Adrenal gland (tissue), 9 donors: ENCODE measurements at regions not wholly inside any gene's neighbourhood (a gene's known extent, or its start where the extent isn't known, plus 50 kb on each side); places are given as distances from the start of the nearest gene placed in this dataset.

Experiments used
- DNase-seq, 7 donors: peaks; one replicate each; pipeline ENCODE4 v3.0.0-alpha.2; 2019 to 2020
- H3K27ac ChIP-seq, 5 donors: fragments of 200-600 bp; sonication (generic) in 4 of 5; 1 replicate in 3 of 5; 2 replicates in 2 of 5; pipeline versions ENCODE4 v1.5.1 to v1.8.0; 2016 to 2020; ENCODE audit warnings: mild to moderate bottlenecking in 1 of 5
- H3K27me3 ChIP-seq: fragments of 200-600 bp; 2 replicates; pipeline ENCODE4 v1.8.0; 2021
- H3K36me3 ChIP-seq, 2 donors: fragments of 200-600 bp; replicated peaks in 1 of 2; 1 replicate in 1 of 2; 2 replicates in 1 of 2; pipeline versions ENCODE4 v1.5.1 to v1.8.0; 2018 to 2022
- H3K4me1 ChIP-seq, 2 donors: fragments of 200-600 bp; replicated peaks in 1 of 2; 1 replicate in 1 of 2; 2 replicates in 1 of 2; pipeline versions ENCODE4 v1.5.1 to v1.8.0; 2018 to 2021
- H3K4me3 ChIP-seq, 4 donors: fragments of 200-600 bp; sonication (generic) in 3 of 4; one replicate each; pipeline ENCODE4 v1.5.1; 2016 to 2018
- H3K9me3 ChIP-seq, 3 donors: fragments of 200-600 bp; sonication (generic) in 1 of 3; replicated peaks in 1 of 3; 1 replicate in 2 of 3; 2 replicates in 1 of 3; pipeline versions ENCODE4 v1.5.1 to v1.8.0; 2016 to 2021
- CTCF ChIP-seq, 6 experiments: fragments of 450-650 bp in 4 of 6; fragments of 200-600 bp in 2 of 6; sonication (generic) in 1 of 6; IDR thresholded peaks; 1 replicate in 5 of 6; 2 replicates in 1 of 6; pipeline versions ENCODE4 v1.5.1 to v1.8.0; 2016 to 2021; ENCODE audit warnings: antibody characterized with exemption in 6 of 6, mild to moderate bottlenecking in 2 of 6, moderate library complexity in 1 of 6
- POLR2A ChIP-seq, 2 donors: fragments of 450-650 bp; IDR thresholded peaks; one replicate each; pipeline ENCODE4 v1.6.1; 2017; ENCODE audit warnings: antibody characterized with exemption in 2 of 2, mild to moderate bottlenecking in 2 of 2, moderate library complexity in 1 of 2
- WGBS, 4 donors: extraction: QIAGEN DNeasy Blood & Tissue Kit in 2 of 4; methylation state at CpG; one replicate each; pipeline versions ENCODE4 v1.1.5 to v1.1.7; 2013 to 2017; 5-methylcytosine and 5-hydroxymethylcytosine counted together
- intact Hi-C, 2 donors: fragments of 100-400 bp; cut with DNase I; formaldehyde crosslinking; loops; one replicate each; pipeline versions ENCODE4 v1.14.1 to v1.15.0; 2022 to 2023
- donor health status: healthy with polysubstance abuse.
- donor health status: Bipolar disorder and iron deficiency.
- donor health status: DM: yes; HTN: yes; CAD: no.
- donor health status: DM: no; HTN: no; CAD: no.
- donor health status: DM: no; HTN: no; CAD: no.

GRCh38 chr20:6411651-6412050 is 288.8 kb upstream of the FERMT1 start:
- intact Hi-C loops = no loop called here
- Histone ChIP-seq H3K9me3 (no peaks in the 10 kb centered on the region), H3K27ac (no peak overlapping the region), H3K27me3 (no peaks in the 10 kb centered on the region), H3K36me3 (no peaks in the 10 kb centered on the region), H3K4me3 (no peak overlapping the region), H3K4me1 (no peaks in the 10 kb centered on the region)
- no peak for TF ChIP-seq CTCF (IDR thresholded peaks at IDR 0.05)
- no peak for TF ChIP-seq POLR2A (IDR thresholded peaks at IDR 0.05)
- no peak for DNase-seq
- WGBS, 4 donors = 70 to 82% (median 76%) methylated on average over 2 of the region's 2 CpGs

- Histone ChIP-seq H3K36me3 (no peaks in the 10 kb centered on the region), H3K9me3 (no peaks in the 10 kb centered on the region), H3K27ac (no peak overlapping the region), H3K4me1 (no peaks in the 10 kb centered on the region), H3K27me3 (no peaks in the 10 kb centered on the region), H3K4me3 (no peak overlapping the region)
- intact Hi-C loops = no loop called here
- WGBS, 4 donors = 66 to 83% (median 74%) methylated on average over 2 of the region's 2 CpGs
- TF ChIP-seq CTCF (IDR thresholded peaks at IDR 0.05) (no peak), POLR2A (IDR thresholded peaks at IDR 0.05) (no peak)
- DNase-seq = no peak
Observed at GRCh38 chr20:6410721-6411120, 287.9 kb upstream of the FERMT1 start.

- 74 to 85% (median 78%) methylated on average over 5 of the region's 5 CpGs for WGBS, 4 donors
- Histone ChIP-seq H3K9me3 (no peaks in the 10 kb centered on the region), H3K4me1 (no peaks in the 10 kb centered on the region), H3K36me3 (no peaks in the 10 kb centered on the region), H3K27me3 (no peaks in the 10 kb centered on the region), H3K4me3 (no peak overlapping the region), H3K27ac (no peak overlapping the region)
- intact Hi-C loops = no loop called here
- TF ChIP-seq CTCF (IDR thresholded peaks at IDR 0.05) = no peak
- no peak for DNase-seq
Observed at GRCh38 chr20:6407163-6407562, 284.3 kb upstream of the FERMT1 start.

GRCh38 chr20:6401893-6402557 is 279.2 kb upstream of the FERMT1 start:
- Histone ChIP-seq H3K27ac (no peak overlapping the region), H3K4me1 (no peaks in the 10 kb centered on the region), H3K9me3 (no peaks in the 10 kb centered on the region), H3K27me3 (peaks cover 4% of the 10 kb centered on the region), H3K4me3 (no peak overlapping the region), H3K36me3 (no peaks in the 10 kb centered on the region)
- intact Hi-C loops = no loop called here
- TF ChIP-seq POLR2A (IDR thresholded peaks at IDR 0.05) = no peak
- TF ChIP-seq CTCF (IDR thresholded peaks at IDR 0.05) = no peak
- WGBS, 4 donors = 25 to 41% (median 36%) methylated on average over 2 to 3 of the region's 3 CpGs
- no peak for DNase-seq
